PFSK-1 (cell line): ENCODE measurements at regions not wholly inside any gene's neighbourhood (a gene's known extent, or its start where the extent isn't known, plus 50 kb on each side); places are given as distances from the start of the nearest gene placed in this dataset.

Source experiments
- SIN3A ChIP-seq: IDR thresholded peaks from 2 replicates; pipeline ENCODE4 v1.6.1; 2012; ENCODE audit warnings: mild to moderate bottlenecking, low read length, moderate library complexity, borderline replicate concordance; ENCODE audit not compliant: insufficient read depth
- TAF1 ChIP-seq: IDR thresholded peaks from 2 replicates; pipeline ENCODE4 v1.6.1; 2012; ENCODE audit warnings: low read length, control low read depth, borderline replicate concordance; ENCODE audit not compliant: insufficient read depth

GRCh38 chr20:40748182-40748581, 59.1 kb upstream of the MAFB start:
- no peak for TF ChIP-seq SIN3A
- TF ChIP-seq TAF1: no peak
